PC-3 (cell line): ENCODE measurements at regions not wholly inside any gene's neighbourhood (a gene's known extent, or its start where the extent isn't known, plus 50 kb on each side); places are given as distances from the start of the nearest gene placed in this dataset.

Experiments used
- ATAC-seq: fragments of 200-7000 bp; cut with Tn5 transposase; 2 replicates; pipeline ENCODE4 v1.9.1; 2020; ENCODE audit warnings: mild to moderate bottlenecking, moderate library complexity
- BruUV-seq: library from RNA; stranded (reverse); fragments of 400-500 nt; replicated peaks from 2 replicates; lab custom pipeline; 2021; lab: Mats Ljungman, UMichigan
- CTCF ChIA-PET: fragments of 300-600 bp; sonication (Branson Sonifier 250); formaldehyde crosslinking; loops from one replicate; lab custom pipeline; 2022; ENCODE audit warnings: antibody characterized with exemption; lab: Charles Lee
- POLR2A ChIA-PET: fragments of 300-600 bp; sonication (Branson Sonifier 250); formaldehyde crosslinking; loops from one replicate; lab custom pipeline; 2022; ENCODE audit warnings: antibody characterized with exemption; ENCODE audit not compliant: unreplicated experiment; lab: Charles Lee
- DNase-seq: peaks from one replicate; pipeline ENCODE4 v3.0.0-alpha.2; 2015
- H2AFZ ChIP-seq: fragments of 300-600 bp; sonication (generic); 2 replicates; pipeline ENCODE4 v1.6.0; 2016; ENCODE audit warnings: antibody characterized with exemption, low read length
- H3F3A ChIP-seq: fragments of 300-600 bp; sonication (generic); one replicate; pipeline ENCODE4 v1.6.0; 2017; ENCODE audit warnings: antibody characterized with exemption, low read length, control low read depth, mild to moderate bottlenecking; ENCODE audit not compliant: unreplicated experiment
- H3K27ac ChIP-seq: fragments of 300-600 bp; sonication (generic); 2 replicates; pipeline ENCODE4 v1.5.1; 2016; ENCODE audit warnings: mild to moderate bottlenecking, low read length
- H3K27me3 ChIP-seq: fragments of 300-600 bp; sonication (generic); 2 replicates; pipeline ENCODE4 v1.6.1; 2016; ENCODE audit warnings: low read length, mixed read lengths
- H3K36me3 ChIP-seq: fragments of 300-600 bp; sonication (generic); 2 replicates; pipeline ENCODE4 v1.6.1; 2016; ENCODE audit warnings: low read depth, mixed run types, low read length, mixed read lengths
- H3K4me1 ChIP-seq: fragments of 300-600 bp; sonication (generic); 2 replicates; pipeline ENCODE4 v1.5.1; 2016; ENCODE audit warnings: low read length; ENCODE audit not compliant: insufficient read depth
- H3K4me2 ChIP-seq: fragments of 300-600 bp; sonication (generic); 2 replicates; pipeline ENCODE4 v1.6.0; 2016; ENCODE audit warnings: low read length
- H3K4me3 ChIP-seq: fragments of 300-600 bp; sonication (generic); 2 replicates; pipeline ENCODE4 v1.5.1; 2016; ENCODE audit warnings: mild to moderate bottlenecking, low read length, mixed read lengths
- H3K79me2 ChIP-seq: fragments of 300-600 bp; sonication (generic); 2 replicates; pipeline ENCODE4 v1.6.1; 2017; ENCODE audit warnings: low read length, mixed read lengths
- H3K9ac ChIP-seq: fragments of 300-600 bp; sonication (generic); 2 replicates; pipeline ENCODE4 v1.6.0; 2016; ENCODE audit warnings: mild to moderate bottlenecking, low read length
- H3K9me2 ChIP-seq: fragments of 300-600 bp; sonication (generic); replicated peaks from 2 replicates; pipeline ENCODE4 v1.6.1; 2016; ENCODE audit warnings: mixed run types, low read length, mixed read lengths
- H3K9me3 ChIP-seq: fragments of 300-600 bp; sonication (generic); 2 replicates; pipeline ENCODE4 v1.6.1; 2016; ENCODE audit warnings: low read length, mixed read lengths
- H4K20me1 ChIP-seq: fragments of 300-600 bp; sonication (generic); 2 replicates; pipeline ENCODE4 v1.6.1; 2016; ENCODE audit warnings: low read length, mixed read lengths
- CTCF ChIP-seq: fragments of 300-600 bp; sonication (generic); conservative IDR thresholded peaks from 2 replicates; pipeline ENCODE4 v1.5.1; 2017; ENCODE audit warnings: antibody characterized with exemption, low read depth, mild to moderate bottlenecking, low read length
- EZH2 ChIP-seq: fragments of 300-600 bp; sonication (generic); IDR thresholded peaks from one replicate; pipeline ENCODE4 v1.6.1; 2017; ENCODE audit warnings: antibody characterized with exemption, mild to moderate bottlenecking, low read length; ENCODE audit not compliant: unreplicated experiment
- EZH2phosphoT487 ChIP-seq: fragments of 300-600 bp; sonication (generic); IDR thresholded peaks from 2 replicates; pipeline ENCODE4 v1.6.1; 2018; ENCODE audit warnings: mild to moderate bottlenecking, antibody characterized with exemption, low read length, borderline replicate concordance
- intact Hi-C: fragments of 100-400 bp; cut with micrococcal nuclease; formaldehyde crosslinking; loops from 2 replicates; pipeline ENCODE4 v1.9.0; 2023

- Histone ChIP-seq H4K20me1 (no peaks in the 10 kb centered on the region), H3K27me3 (no peaks in the 10 kb centered on the region), H2AFZ (no peak overlapping the region), H3K27ac (no peak overlapping the region), H3K4me1 (peaks cover 11% of the 10 kb centered on the region; the same call in 1 of the 2 replicates), H3F3A (no peaks in the 10 kb centered on the region), H3K9ac (no peak overlapping the region), H3K9me2 (no peaks in the 10 kb centered on the region), H3K9me3 (no peaks in the 10 kb centered on the region), H3K79me2 (no peaks in the 10 kb centered on the region), H3K4me3 (no peak overlapping the region), H3K4me2 (no peak overlapping the region), H3K36me3 (no peaks in the 10 kb centered on the region)
- CTCF ChIA-PET, result no interaction called here
- no peak for DNase-seq
- no TSS peak for BruUV-seq
- ATAC-seq, result no peak
- intact Hi-C loops, result no loop called here
- TF ChIP-seq EZH2phosphoT487, result no peak
- no peak for TF ChIP-seq CTCF
- TF ChIP-seq EZH2, result no peak
- POLR2A ChIA-PET, result no interaction called here
Observed at GRCh38 chr5:100691085-100691484, 155.9 kb downstream of the FAM174A start.

- Histone ChIP-seq H3K27me3 (no peaks in the 10 kb centered on the region), H3K9me3 (no peaks in the 10 kb centered on the region), H4K20me1 (no peaks in the 10 kb centered on the region), H3K4me3 (no peak overlapping the region), H3F3A (no peaks in the 10 kb centered on the region), H3K27ac (no peak overlapping the region), H3K9me2 (no peaks in the 10 kb centered on the region), H3K4me2 (no peak overlapping the region), H2AFZ (no peak overlapping the region), H3K36me3 (no peaks in the 10 kb centered on the region), H3K79me2 (no peaks in the 10 kb centered on the region), H3K9ac (no peak overlapping the region), H3K4me1 (peaks cover 11% of the 10 kb centered on the region; the same call in 1 of the 2 replicates)
- ChIA-PET CTCF (no interaction called here), POLR2A (no interaction called here)
- peak; percentile 74 for DNase-seq
- no TSS peak for BruUV-seq
- intact Hi-C loops, result no loop called here
- TF ChIP-seq EZH2 (no peak), CTCF (no peak), EZH2phosphoT487 (no peak)
- ATAC-seq, result peak; percentile 46
Observed at GRCh38 chr5:100691548-100691947, 156.4 kb downstream of the FAM174A start.

GRCh38 chr5:100693481-100693880 is 158.3 kb downstream of the FAM174A start:
- peaks cover 11% of the 10 kb centered on the region; the same call in 1 of the 2 replicates for H3K4me1 ChIP-seq
- no peak overlapping the region for H3K27ac ChIP-seq
- no peaks in the 10 kb centered on the region for H3K27me3 ChIP-seq
- H3K9ac ChIP-seq, result no peak overlapping the region
- CTCF ChIA-PET, result no interaction called here
- H3K36me3 ChIP-seq, result no peaks in the 10 kb centered on the region
- DNase-seq (no peak), ATAC-seq (no peak)
- POLR2A ChIA-PET, result no interaction called here
- no peaks in the 10 kb centered on the region for H3F3A ChIP-seq
- no peaks in the 10 kb centered on the region for H3K9me2 ChIP-seq
- BruUV-seq, result no TSS peak
- no peak overlapping the region for H3K4me2 ChIP-seq
- H3K4me3 ChIP-seq, result no peak overlapping the region
- H4K20me1 ChIP-seq, result no peaks in the 10 kb centered on the region
- no peak overlapping the region for H2AFZ ChIP-seq
- intact Hi-C loops, result no loop called here
- H3K9me3 ChIP-seq, result no peaks in the 10 kb centered on the region
- no peaks in the 10 kb centered on the region for H3K79me2 ChIP-seq
- TF ChIP-seq EZH2 (no peak), EZH2phosphoT487 (no peak)
